ENCODE measurements at regions not wholly inside any gene's neighbourhood (a gene's known extent, or its start where the extent isn't known, plus 50 kb on each side); places are given as distances from the start of the nearest gene placed in this dataset.
A peak's percentile ranks its signal among the peaks of the same experiment; 100 is the strongest.

DNA sequence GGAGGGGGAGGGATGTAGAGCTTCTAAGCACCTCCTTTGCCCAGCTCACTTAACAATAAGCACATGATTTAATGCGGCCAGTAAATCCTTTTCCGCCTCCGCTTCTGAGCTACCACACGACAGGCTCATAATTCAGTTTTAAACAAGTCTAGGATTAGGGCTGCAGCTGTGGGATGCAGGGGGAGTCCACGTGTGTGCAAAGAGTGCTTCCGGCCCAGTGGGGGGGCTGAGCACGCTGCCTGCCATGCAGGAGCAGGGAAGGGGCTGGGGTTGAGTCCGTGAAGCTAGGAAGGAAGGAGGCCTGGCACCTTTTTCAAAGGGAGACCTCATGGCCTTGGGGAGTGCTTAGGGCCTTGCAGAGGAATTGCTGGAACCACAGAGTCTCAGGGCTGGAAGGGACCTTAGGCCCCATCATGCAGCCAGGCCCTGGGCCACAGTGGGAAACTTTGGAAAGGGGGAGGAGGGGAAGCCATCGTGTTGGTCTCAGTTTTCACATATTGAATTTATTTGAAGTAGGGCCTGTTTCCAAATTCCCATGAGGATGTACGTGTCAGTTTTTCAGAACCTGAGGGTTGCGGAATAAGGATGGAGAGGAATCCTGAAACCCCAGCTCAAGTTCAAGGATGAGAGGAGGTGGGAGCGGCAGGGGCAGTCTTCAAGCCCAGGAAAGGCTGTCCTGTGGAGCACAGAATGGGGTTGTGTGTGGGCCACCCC, 96.1 kb downstream of the VEGFA start:
- no peaks in the 10 kb centered on the region for H3K36me3 ChIP-seq (ENCODE audit: control insufficient read depth, insufficient read depth, low read length)
- H3K4me3 ChIP-seq (ENCODE audit: low read length) = no peak overlapping the region
- 38% methylated on average over 10 of the region's 12 CpGs for WGBS (ENCODE audit: insufficient coverage)
- no peaks in the 10 kb centered on the region for H3K9me3 ChIP-seq (replicated peaks; ENCODE audit: control insufficient read depth, low read depth, low read length)
- H3K27ac ChIP-seq (ENCODE audit: low read length) = no peak overlapping the region
- H3K4me1 ChIP-seq (ENCODE audit: control insufficient read depth, insufficient read depth, low read length) = peaks cover 20% of the 10 kb centered on the region
- H3K27me3 ChIP-seq (ENCODE audit: control insufficient read depth, insufficient read depth, low read length) = peaks cover 19% of the 10 kb centered on the region
- DNase-seq = peak; percentile 75

DNA sequence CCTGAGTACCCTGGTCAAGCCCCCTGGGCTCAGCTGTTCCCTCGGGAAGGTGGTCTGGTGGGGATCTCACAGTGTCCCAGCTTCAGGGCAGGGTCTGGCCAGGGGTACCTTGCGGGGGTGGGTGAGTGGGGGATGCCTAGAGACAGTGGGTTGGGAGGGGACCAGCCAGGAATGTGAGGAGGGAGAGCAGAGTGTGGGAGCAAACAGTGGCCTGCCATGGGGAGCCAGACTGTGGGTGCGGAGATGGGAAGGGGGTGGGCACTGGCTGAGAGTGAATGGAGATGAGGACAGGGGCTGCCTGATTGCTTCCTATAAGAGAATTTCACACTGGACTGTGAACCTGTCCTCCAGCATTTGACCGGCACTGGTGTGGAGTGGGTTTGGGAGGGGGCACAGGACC, 95.1 kb downstream of the VEGFA start:
- H3K4me1 ChIP-seq (ENCODE audit: control insufficient read depth, insufficient read depth, low read length) = peaks cover 23% of the 10 kb centered on the region
- DNase-seq = no peak
- H3K4me3 ChIP-seq (ENCODE audit: low read length) = no peak overlapping the region
- no peaks in the 10 kb centered on the region for H3K9me3 ChIP-seq (replicated peaks; ENCODE audit: control insufficient read depth, low read depth, low read length)
- H3K36me3 ChIP-seq (ENCODE audit: control insufficient read depth, insufficient read depth, low read length) = no peaks in the 10 kb centered on the region
- peaks cover 19% of the 10 kb centered on the region for H3K27me3 ChIP-seq (ENCODE audit: control insufficient read depth, insufficient read depth, low read length)
- WGBS (ENCODE audit: insufficient coverage) = 64% methylated on average over 4 of the region's 4 CpGs
- no peak overlapping the region for H3K27ac ChIP-seq (ENCODE audit: low read length)

GRCh38 chr6:43862925-43863324, 92.9 kb downstream of the VEGFA start:
- Histone ChIP-seq H3K36me3 (ENCODE audit: control insufficient read depth, insufficient read depth, low read length) (no peaks in the 10 kb centered on the region), H3K4me1 (ENCODE audit: control insufficient read depth, insufficient read depth, low read length) (peaks cover 20% of the 10 kb centered on the region), H3K9me3 (replicated peaks; ENCODE audit: control insufficient read depth, low read depth, low read length) (no peaks in the 10 kb centered on the region), H3K27me3 (ENCODE audit: control insufficient read depth, insufficient read depth, low read length) (peaks cover 19% of the 10 kb centered on the region), H3K4me3 (ENCODE audit: low read length) (no peak overlapping the region), H3K27ac (ENCODE audit: low read length) (no peak overlapping the region)
- no peak for DNase-seq
- WGBS (ENCODE audit: insufficient coverage) = no CpG with 5 or more reads among the region's 2 CpGs

- Histone ChIP-seq H3K36me3 (ENCODE audit: control insufficient read depth, insufficient read depth, low read length) (no peaks in the 10 kb centered on the region), H3K4me3 (ENCODE audit: low read length) (no peak overlapping the region), H3K27ac (ENCODE audit: low read length) (no peak overlapping the region), H3K4me1 (ENCODE audit: control insufficient read depth, insufficient read depth, low read length) (peaks cover 20% of the 10 kb centered on the region), H3K27me3 (ENCODE audit: control insufficient read depth, insufficient read depth, low read length) (peaks cover 19% of the 10 kb centered on the region), H3K9me3 (replicated peaks; ENCODE audit: control insufficient read depth, low read depth, low read length) (no peaks in the 10 kb centered on the region)
- DNase-seq = no peak
- WGBS (ENCODE audit: insufficient coverage) = 95% methylated on average over 5 of the region's 14 CpGs
Measured at GRCh38 chr6:43861212-43861894, 91.3 kb downstream of the VEGFA start.

DNA sequence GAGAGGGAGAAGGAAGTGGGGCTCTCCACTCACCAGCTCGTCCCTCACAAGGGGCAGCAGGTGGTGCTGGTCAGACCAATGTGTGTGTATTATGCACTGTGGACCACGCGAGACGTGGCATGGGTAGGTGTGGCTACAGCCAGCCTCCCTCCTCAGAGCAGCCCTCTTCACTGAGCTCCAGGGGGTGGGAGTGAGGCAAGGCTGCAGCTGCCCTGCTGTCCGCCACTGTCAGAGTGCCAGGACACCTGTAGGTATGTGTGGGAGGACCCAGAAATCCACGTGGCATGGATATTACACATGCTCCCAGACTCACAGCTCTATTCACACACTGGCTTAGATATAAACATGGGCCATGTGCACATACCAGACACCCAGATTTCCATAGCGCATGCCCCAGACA, 90.3 kb downstream of the VEGFA start:
- peaks cover 12% of the 10 kb centered on the region for H3K4me1 ChIP-seq (ENCODE audit: control insufficient read depth, insufficient read depth, low read length)

GRCh38 chr6:43859213-43859612, 89.2 kb downstream of the VEGFA start:
- Histone ChIP-seq H3K9me3 (replicated peaks; ENCODE audit: control insufficient read depth, low read depth, low read length) (no peaks in the 10 kb centered on the region), H3K27me3 (ENCODE audit: control insufficient read depth, insufficient read depth, low read length) (peaks cover 8% of the 10 kb centered on the region), H3K36me3 (ENCODE audit: control insufficient read depth, insufficient read depth, low read length) (no peaks in the 10 kb centered on the region), H3K4me3 (ENCODE audit: low read length) (no peak overlapping the region), H3K27ac (ENCODE audit: low read length) (no peak overlapping the region), H3K4me1 (ENCODE audit: control insufficient read depth, insufficient read depth, low read length) (peaks cover 12% of the 10 kb centered on the region)
- 73% methylated on average over 8 of the region's 9 CpGs for WGBS (ENCODE audit: insufficient coverage)
- DNase-seq = peak; percentile 30

More for the DNA sequence above, 90.3 kb downstream of the VEGFA start:
- peaks cover 16% of the 10 kb centered on the region for H3K27me3 ChIP-seq (ENCODE audit: control insufficient read depth, insufficient read depth, low read length)
- DNase-seq = no peak
- H3K27ac ChIP-seq (ENCODE audit: low read length) = no peak overlapping the region
- no peak overlapping the region for H3K4me3 ChIP-seq (ENCODE audit: low read length)
- WGBS (ENCODE audit: insufficient coverage) = no CpG with 5 or more reads among the region's 7 CpGs
- H3K36me3 ChIP-seq (ENCODE audit: control insufficient read depth, insufficient read depth, low read length) = no peaks in the 10 kb centered on the region
- no peaks in the 10 kb centered on the region for H3K9me3 ChIP-seq (replicated peaks; ENCODE audit: control insufficient read depth, low read depth, low read length)

GRCh38 chr6:43858161-43859153, 88.4 kb downstream of the VEGFA start:
- WGBS (ENCODE audit: insufficient coverage) = 82% methylated on average over 6 of the region's 11 CpGs
- DNase-seq = no peak
- Histone ChIP-seq H3K36me3 (ENCODE audit: control insufficient read depth, insufficient read depth, low read length) (no peaks in the 10 kb centered on the region), H3K4me1 (ENCODE audit: control insufficient read depth, insufficient read depth, low read length) (peaks cover 12% of the 10 kb centered on the region), H3K27ac (ENCODE audit: low read length) (no peak overlapping the region), H3K9me3 (replicated peaks; ENCODE audit: control insufficient read depth, low read depth, low read length) (no peaks in the 10 kb centered on the region), H3K4me3 (ENCODE audit: low read length) (no peak overlapping the region), H3K27me3 (ENCODE audit: control insufficient read depth, insufficient read depth, low read length) (peaks cover 3% of the 10 kb centered on the region)

DNA sequence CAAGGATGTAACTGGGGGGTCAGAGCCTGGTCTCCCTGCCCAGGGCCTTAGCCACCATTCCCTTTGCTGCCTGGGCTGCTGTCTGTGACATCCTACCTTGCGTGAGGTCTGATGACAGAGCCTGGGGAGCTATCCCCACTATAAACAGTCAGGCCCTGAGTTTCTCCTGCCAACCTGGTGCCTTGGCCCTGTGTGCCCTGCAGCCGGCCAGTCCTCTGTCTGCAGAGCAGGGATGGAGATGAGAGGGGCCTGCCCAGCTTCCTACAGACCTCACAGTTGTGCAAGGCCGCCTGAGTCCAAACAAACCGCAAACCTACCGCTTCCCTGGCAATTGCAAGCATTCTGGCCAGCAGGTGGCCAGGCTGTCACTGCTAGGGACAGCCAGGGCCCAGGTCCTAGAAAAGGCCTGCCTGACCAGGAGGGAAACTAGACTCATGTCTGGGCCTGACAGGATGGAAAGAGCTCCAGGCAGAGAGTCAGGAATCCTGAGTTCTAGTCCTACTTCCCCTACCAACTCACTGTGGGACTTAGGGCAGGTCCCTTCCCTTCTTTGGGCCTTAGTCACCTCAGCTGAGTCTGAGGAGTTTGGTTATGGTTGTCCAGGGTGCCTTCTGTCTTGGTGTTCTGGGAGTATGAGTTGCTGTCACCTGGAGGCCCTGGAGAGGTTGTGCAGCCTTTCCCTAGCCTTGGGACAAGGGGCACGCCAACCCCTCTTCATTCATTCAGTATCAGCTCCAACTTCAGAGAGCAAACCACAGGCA, 86.2 kb downstream of the VEGFA start:
- Histone ChIP-seq H3K27ac (ENCODE audit: low read length) (no peak overlapping the region), H3K36me3 (ENCODE audit: control insufficient read depth, insufficient read depth, low read length) (no peaks in the 10 kb centered on the region), H3K4me3 (ENCODE audit: low read length) (no peak overlapping the region), H3K4me1 (ENCODE audit: control insufficient read depth, insufficient read depth, low read length) (peaks cover 12% of the 10 kb centered on the region), H3K9me3 (replicated peaks; ENCODE audit: control insufficient read depth, low read depth, low read length) (no peaks in the 10 kb centered on the region), H3K27me3 (ENCODE audit: control insufficient read depth, insufficient read depth, low read length) (no peaks in the 10 kb centered on the region)
- 61% methylated on average over 3 of the region's 6 CpGs for WGBS (ENCODE audit: insufficient coverage)
- DNase-seq = peak; percentile 39

- no peak overlapping the region for H3K27ac ChIP-seq (ENCODE audit: low read length)
- peaks cover 3% of the 10 kb centered on the region for H3K27me3 ChIP-seq (ENCODE audit: control insufficient read depth, insufficient read depth, low read length)
- DNase-seq = no peak
- H3K4me1 ChIP-seq (ENCODE audit: control insufficient read depth, insufficient read depth, low read length) = peaks cover 12% of the 10 kb centered on the region
- no peak overlapping the region for H3K4me3 ChIP-seq (ENCODE audit: low read length)
- H3K9me3 ChIP-seq (replicated peaks; ENCODE audit: control insufficient read depth, low read depth, low read length) = no peaks in the 10 kb centered on the region
- no peaks in the 10 kb centered on the region for H3K36me3 ChIP-seq (ENCODE audit: control insufficient read depth, insufficient read depth, low read length)
- WGBS (ENCODE audit: insufficient coverage) = 83% methylated on average over 6 of the region's 6 CpGs
Measured at GRCh38 chr6:43855247-43855646, 85.2 kb downstream of the VEGFA start.

Data from muscle of leg (tissue), 3 donors.